CD14-positive monocyte (primary cell): ENCODE measurements at regions not wholly inside any gene's neighbourhood (a gene's known extent, or its start where the extent isn't known, plus 50 kb on each side); places are given as distances from the start of the nearest gene placed in this dataset.
A peak's percentile ranks its signal among the peaks of the same experiment; 100 is the strongest.

Source experiments
- DNase-seq, 3 donors: peaks; one replicate each; pipeline ENCODE4 v3.0.0-alpha.2; 2011 to 2022
- H2AFZ ChIP-seq: 2 replicates; pipeline ENCODE4 v1.6.0; 2012; ENCODE audit warnings: mild to moderate bottlenecking, low read depth, low read length, inconsistent platforms; ENCODE audit not compliant: insufficient read depth, poor library complexity, severe bottlenecking
- H3K27ac ChIP-seq, 2 donors: 1 replicate in 1 of 2; 2 replicates in 1 of 2; pipeline ENCODE4 v1.5.1; 2012 to 2013; ENCODE audit warnings: low read length in 2 of 2, control low read depth in 1 of 2, inconsistent platforms in 1 of 2, low read depth in 1 of 2, mild to moderate bottlenecking in 1 of 2
- H3K27me3 ChIP-seq, 2 donors: one replicate each; pipeline versions ENCODE4 v1.6.0 to v1.6.1; 2011 to 2013; ENCODE audit warnings: low read length in 2 of 2; ENCODE audit not compliant: control insufficient read depth in 2 of 2, insufficient read depth in 2 of 2
- H3K36me3 ChIP-seq, 2 donors: replicated peaks in 1 of 2; 1 replicate in 1 of 2; 2 replicates in 1 of 2; pipeline versions ENCODE4 v1.5.1 to v1.6.1; 2012 to 2013; ENCODE audit warnings: low read length in 2 of 2, control low read depth in 1 of 2, inconsistent platforms in 1 of 2, mild to moderate bottlenecking in 1 of 2; ENCODE audit not compliant: insufficient read depth in 2 of 2, control insufficient read depth in 1 of 2
- H3K4me1 ChIP-seq, 2 donors: 1 replicate in 1 of 2; 2 replicates in 1 of 2; pipeline versions ENCODE4 v1.5.1 to v1.6.1; 2012 to 2013; ENCODE audit warnings: low read length in 2 of 2, control low read depth in 1 of 2, inconsistent platforms in 1 of 2, mild to moderate bottlenecking in 1 of 2, moderate library complexity in 1 of 2; ENCODE audit not compliant: insufficient read depth in 2 of 2, control insufficient read depth in 1 of 2
- H3K4me2 ChIP-seq: replicated peaks from 2 replicates; pipeline ENCODE3; 2012; ENCODE audit warnings: low read length, moderate library complexity, mild to moderate bottlenecking; ENCODE audit not compliant: poor library complexity, severe bottlenecking; ENCODE audit errors: extremely low read depth
- H3K4me3 ChIP-seq, 3 experiments: fragments of 200-600 bp in 1 of 3; sonication (generic) in 1 of 3; replicated peaks in 1 of 3; 1 replicate in 2 of 3; 2 replicates in 1 of 3; pipeline ENCODE4 v1.5.1; 2011 to 2013; ENCODE audit warnings: low read length in 3 of 3, mild to moderate bottlenecking in 3 of 3, control low read depth in 2 of 3, low read depth in 2 of 3, inconsistent platforms in 1 of 3, moderate library complexity in 1 of 3
- H3K79me2 ChIP-seq: 2 replicates; pipeline ENCODE4 v1.6.0; 2012; ENCODE audit warnings: mild to moderate bottlenecking, control low read depth, inconsistent platforms, low read length, moderate library complexity; ENCODE audit not compliant: insufficient read depth
- H3K9ac ChIP-seq: 2 replicates; pipeline ENCODE4 v1.6.0; 2017; ENCODE audit warnings: low read length, mild to moderate bottlenecking; ENCODE audit not compliant: insufficient read depth, poor library complexity, severe bottlenecking
- H3K9me3 ChIP-seq, 2 donors: replicated peaks in 1 of 2; 1 replicate in 1 of 2; 2 replicates in 1 of 2; pipeline versions ENCODE4 v1.5.1 to v1.6.1; 2012 to 2013; ENCODE audit warnings: low read length in 2 of 2, control low read depth in 1 of 2; ENCODE audit not compliant: control insufficient read depth in 1 of 2, insufficient read depth in 1 of 2
- H4K20me1 ChIP-seq: 2 replicates; pipeline ENCODE4 v1.6.0; 2012; ENCODE audit warnings: mild to moderate bottlenecking, low read length, control low read depth, moderate library complexity; ENCODE audit not compliant: insufficient read depth
- H3K27ac Mint-ChIP-seq, 7 donors: one replicate each; pipeline ENCODE4 v1.8.0; 2020; ENCODE audit warnings: mild to moderate bottlenecking in 7 of 7, mixed read lengths in 7 of 7, moderate library complexity in 6 of 7, inconsistent platforms in 2 of 7
- H3K27me3 Mint-ChIP-seq, 3 donors: one replicate each; pipeline ENCODE4 v1.8.0; 2021 to 2022; ENCODE audit warnings: low read depth in 3 of 3, mild to moderate bottlenecking in 3 of 3, mixed read lengths in 3 of 3, moderate library complexity in 3 of 3, inconsistent platforms in 1 of 3
- H3K36me3 Mint-ChIP-seq, 2 donors: one replicate each; pipeline ENCODE4 v1.8.0; 2020; ENCODE audit warnings: mixed read lengths in 2 of 2, inconsistent platforms in 1 of 2, mild to moderate bottlenecking in 1 of 2
- H3K4me1 Mint-ChIP-seq: one replicate; pipeline ENCODE4 v1.8.0; 2020; ENCODE audit warnings: mild to moderate bottlenecking, mixed read lengths
- H3K4me3 Mint-ChIP-seq, 2 donors: one replicate each; pipeline ENCODE4 v1.8.0; 2020; ENCODE audit warnings: mild to moderate bottlenecking in 2 of 2, mixed read lengths in 2 of 2, moderate library complexity in 1 of 2
- H3K9me3 Mint-ChIP-seq, 7 donors: one replicate each; pipeline ENCODE4 v1.8.0; 2020 to 2022; ENCODE audit warnings: mixed read lengths in 7 of 7, mild to moderate bottlenecking in 6 of 7, moderate library complexity in 6 of 7, inconsistent platforms in 2 of 7
- CTCF ChIP-seq: fragments of 200-600 bp; IDR thresholded peaks from one replicate; pipeline ENCODE4 v1.8.0; 2022; ENCODE audit warnings: antibody characterized with exemption, mild to moderate bottlenecking
- WGBS: methylation state at CpG from one replicate; pipeline ENCODE4 v1.1.5; 2013; ENCODE audit warnings: missing lambda C conversion rate; ENCODE audit not compliant: insufficient coverage; 5-methylcytosine and 5-hydroxymethylcytosine counted together
- intact Hi-C, 2 donors: fragments of 100-400 bp; cut with micrococcal nuclease; formaldehyde crosslinking; loops; one replicate each; pipeline versions ENCODE4 v1.15.0 to v1.15.1; 2023

- H3K27me3 Mint-ChIP-seq: no peaks in the 10 kb centered on the region
- no peaks in the 10 kb centered on the region for H3K36me3 Mint-ChIP-seq
- no peak for DNase-seq
- WGBS: no CpG with 5 or more reads among the region's 2 CpGs
- Histone ChIP-seq H2AFZ (no peak overlapping the region), H3K4me3 (no peak overlapping the region), H3K79me2 (no peaks in the 10 kb centered on the region), H3K4me1 (peaks cover 15 to 21% of the 10 kb centered on the region in 2 donors), H3K9me3 (no peaks in the 10 kb centered on the region), H3K9ac (no peak overlapping the region), H3K36me3 (no peaks in the 10 kb centered on the region), H3K27me3 (peaks cover 0 to 2% of the 10 kb centered on the region in 2 donors), H4K20me1 (no peaks in the 10 kb centered on the region), H3K27ac (no peak overlapping the region), H3K4me2 (no peak overlapping the region)
- intact Hi-C loops: no loop called here
- H3K4me3 Mint-ChIP-seq: no peak overlapping the region
- H3K9me3 Mint-ChIP-seq: peaks cover 0 to 2% (median 0%) of the 10 kb centered on the region in 7 donors
- H3K4me1 Mint-ChIP-seq: peaks cover 9% of the 10 kb centered on the region
- no peak for TF ChIP-seq CTCF
- H3K27ac Mint-ChIP-seq: no peak overlapping the region
Measured at GRCh38 chr16:52756812-52757517, 210.0 kb upstream of the TOX3 start.

GRCh38 chr16:52755396-52755795, 208.5 kb upstream of the TOX3 start:
- Histone ChIP-seq H3K9ac (no peak overlapping the region), H3K9me3 (no peaks in the 10 kb centered on the region), H4K20me1 (no peaks in the 10 kb centered on the region), H3K4me3 (peak overlapping the region in 1 of 3 experiments; percentile 12), H3K27me3 (peaks cover 0 to 2% of the 10 kb centered on the region in 2 donors), H3K4me1 (peaks cover 15 to 21% of the 10 kb centered on the region in 2 donors), H2AFZ (no peak overlapping the region), H3K36me3 (no peaks in the 10 kb centered on the region), H3K27ac (peak overlapping the region; percentile 12 to 28), H3K4me2 (peak overlapping the region; percentile 3), H3K79me2 (no peaks in the 10 kb centered on the region)
- H3K4me1 Mint-ChIP-seq: peaks cover 9% of the 10 kb centered on the region
- peaks cover 0 to 2% (median 0%) of the 10 kb centered on the region in 3 donors for H3K27me3 Mint-ChIP-seq
- no peak overlapping the region for H3K4me3 Mint-ChIP-seq
- no peaks in the 10 kb centered on the region for H3K36me3 Mint-ChIP-seq
- H3K9me3 Mint-ChIP-seq: peaks cover 0 to 2% (median 0%) of the 10 kb centered on the region in 7 donors
- no peak overlapping the region for H3K27ac Mint-ChIP-seq
- intact Hi-C loops: no loop called here
- DNase-seq: peak in 1 of 3 donors; percentile 1
- no CpG with 5 or more reads among the region's 1 CpG for WGBS
- TF ChIP-seq CTCF: no peak
